Keratinocyte (primary cell): ENCODE measurements at regions not wholly inside any gene's neighbourhood (a gene's known extent, or its start where the extent isn't known, plus 50 kb on each side); places are given as distances from the start of the nearest gene placed in this dataset.

ENCODE experiments used
- DNase-seq: peaks from one replicate; pipeline ENCODE4 v3.0.0-alpha.2; 2011; ENCODE audit warnings: low read depth, missing footprints, low spot score
- FAIRE-seq: peaks from 2 replicates; lab custom pipeline; 2011; peaks lifted over from hg19 to GRCh38; lab: Jason Lieb, UNC
- H2AFZ ChIP-seq: 2 replicates; pipeline ENCODE4 v1.6.0; 2012; ENCODE audit warnings: low read length, control low read depth, inconsistent platforms; ENCODE audit not compliant: control insufficient read depth
- H3K27ac ChIP-seq: 2 replicates; pipeline ENCODE4 v1.5.1; 2011; ENCODE audit warnings: low read length; ENCODE audit not compliant: control insufficient read depth, insufficient read depth
- H3K27me3 ChIP-seq: 3 replicates; pipeline ENCODE4 v1.6.0; 2011; ENCODE audit warnings: low read length; ENCODE audit not compliant: control insufficient read depth, insufficient read depth; ENCODE audit errors: extremely low read depth
- H3K36me3 ChIP-seq, 2 experiments: 2 replicates in 1 of 2; 3 replicates in 1 of 2; pipeline ENCODE4 v1.5.1; 2011; ENCODE audit warnings: low read length in 2 of 2, mild to moderate bottlenecking in 1 of 2; ENCODE audit not compliant: control insufficient read depth in 2 of 2, insufficient read depth in 2 of 2; ENCODE audit errors: extremely low read depth in 1 of 2
- H3K4me1 ChIP-seq: 3 replicates; pipeline ENCODE4 v1.5.1; 2011; ENCODE audit warnings: low read length; ENCODE audit not compliant: control insufficient read depth, insufficient read depth; ENCODE audit errors: extremely low read depth
- H3K4me2 ChIP-seq: 3 replicates; pipeline ENCODE4 v1.6.0; 2011; ENCODE audit warnings: low read depth, low read length; ENCODE audit not compliant: control insufficient read depth, insufficient read depth; ENCODE audit errors: extremely low read depth
- H3K4me3 ChIP-seq, 3 experiments: fragments of 200-600 bp in 1 of 3; sonication (generic) in 1 of 3; 2 replicates in 2 of 3; 3 replicates in 1 of 3; pipeline ENCODE4 v1.5.1; 2011 to 2016; ENCODE audit warnings: low read length in 3 of 3, mild to moderate bottlenecking in 3 of 3, control low read depth in 2 of 3, inconsistent platforms in 1 of 3, low read depth in 1 of 3, mixed read lengths in 1 of 3, mixed run types in 1 of 3, moderate library complexity in 1 of 3; ENCODE audit not compliant: control insufficient read depth in 2 of 3, insufficient read depth in 2 of 3; ENCODE audit errors: extremely low read depth in 1 of 3
- H3K79me2 ChIP-seq: 2 replicates; pipeline ENCODE4 v1.6.0; 2012; ENCODE audit warnings: low read length; ENCODE audit not compliant: control insufficient read depth, insufficient read depth
- H3K9ac ChIP-seq: 3 replicates; pipeline ENCODE4 v1.6.0; 2011; ENCODE audit warnings: low read length; ENCODE audit not compliant: control insufficient read depth, insufficient read depth; ENCODE audit errors: extremely low read depth
- H3K9me1 ChIP-seq: 3 replicates; pipeline ENCODE4 v1.6.0; 2011; ENCODE audit warnings: low read length; ENCODE audit not compliant: control insufficient read depth, insufficient read depth; ENCODE audit errors: extremely low read depth
- H3K9me3 ChIP-seq: 2 replicates; pipeline ENCODE4 v1.5.1; 2012; ENCODE audit warnings: low read depth, low read length; ENCODE audit not compliant: control insufficient read depth
- H4K20me1 ChIP-seq: 3 replicates; pipeline ENCODE4 v1.6.0; 2011; ENCODE audit warnings: low read length; ENCODE audit not compliant: control insufficient read depth, insufficient read depth; ENCODE audit errors: extremely low read depth
- EZH2 ChIP-seq: IDR thresholded peaks from one replicate; pipeline ENCODE4 v1.6.1; 2012; ENCODE audit warnings: inconsistent platforms, mild to moderate bottlenecking, low read length, moderate library complexity
- dilution Hi-C: fragments of 300-500 bp; cut with MboI; formaldehyde crosslinking; loops from one replicate; pipeline ENCODE4 v1.7.0; 2020; ENCODE audit warnings: low sequenced_read_pairs; ENCODE audit not compliant: extremely low pct_ligation_motif_present
- TF ChIP-seq, protein P1 (sequence below), 3 experiments: IDR thresholded peaks in 1 of 3; conservative IDR thresholded peaks in 1 of 3; optimal IDR thresholded peaks in 1 of 3; 2 replicates in 2 of 3; 3 replicates in 1 of 3; pipeline versions ENCODE3 to v1.5.1; 2011; ENCODE audit warnings: low read length in 3 of 3, mild to moderate bottlenecking in 3 of 3, moderate library complexity in 2 of 3, control low read depth in 1 of 3, inconsistent platforms in 1 of 3; ENCODE audit not compliant: insufficient read depth in 2 of 3; ENCODE audit errors: extremely low read depth in 1 of 3

DNA sequence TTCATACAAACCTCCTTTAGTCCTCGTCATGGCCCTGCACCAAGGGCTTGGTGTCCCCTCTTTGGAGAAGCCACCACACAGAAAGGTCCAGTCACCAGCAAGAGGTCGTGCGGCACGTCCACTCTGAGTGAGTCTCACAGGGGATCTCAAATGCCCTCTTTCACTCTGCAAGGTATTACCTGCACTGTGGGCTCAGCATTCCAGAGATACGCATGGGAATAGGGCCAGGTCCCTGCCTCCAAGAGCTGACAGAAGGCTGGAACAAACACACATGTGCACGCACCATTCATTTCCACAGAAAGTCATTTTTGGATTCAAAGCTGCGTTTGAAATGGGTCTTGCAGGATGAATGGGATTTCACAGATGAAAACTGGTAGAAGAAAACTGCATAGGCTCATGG lies 50.4 kb upstream of the TJP1 start:
- DNase-seq (no peak), FAIRE-seq (no peak)
- Histone ChIP-seq H3K36me3 (no peaks in the 10 kb centered on the region), H3K27ac (no peak overlapping the region), H4K20me1 (no peaks in the 10 kb centered on the region), H3K9me1 (no peaks in the 10 kb centered on the region), H2AFZ (no peak overlapping the region), H3K27me3 (no peaks in the 10 kb centered on the region), H3K4me1 (peaks cover 3% of the 10 kb centered on the region), H3K79me2 (no peaks in the 10 kb centered on the region), H3K9me3 (no peaks in the 10 kb centered on the region), H3K4me2 (no peak overlapping the region), H3K4me3 (no peak overlapping the region), H3K9ac (no peak overlapping the region)
- TF ChIP-seq EZH2: no peak
- TF ChIP-seq, protein P1, sequence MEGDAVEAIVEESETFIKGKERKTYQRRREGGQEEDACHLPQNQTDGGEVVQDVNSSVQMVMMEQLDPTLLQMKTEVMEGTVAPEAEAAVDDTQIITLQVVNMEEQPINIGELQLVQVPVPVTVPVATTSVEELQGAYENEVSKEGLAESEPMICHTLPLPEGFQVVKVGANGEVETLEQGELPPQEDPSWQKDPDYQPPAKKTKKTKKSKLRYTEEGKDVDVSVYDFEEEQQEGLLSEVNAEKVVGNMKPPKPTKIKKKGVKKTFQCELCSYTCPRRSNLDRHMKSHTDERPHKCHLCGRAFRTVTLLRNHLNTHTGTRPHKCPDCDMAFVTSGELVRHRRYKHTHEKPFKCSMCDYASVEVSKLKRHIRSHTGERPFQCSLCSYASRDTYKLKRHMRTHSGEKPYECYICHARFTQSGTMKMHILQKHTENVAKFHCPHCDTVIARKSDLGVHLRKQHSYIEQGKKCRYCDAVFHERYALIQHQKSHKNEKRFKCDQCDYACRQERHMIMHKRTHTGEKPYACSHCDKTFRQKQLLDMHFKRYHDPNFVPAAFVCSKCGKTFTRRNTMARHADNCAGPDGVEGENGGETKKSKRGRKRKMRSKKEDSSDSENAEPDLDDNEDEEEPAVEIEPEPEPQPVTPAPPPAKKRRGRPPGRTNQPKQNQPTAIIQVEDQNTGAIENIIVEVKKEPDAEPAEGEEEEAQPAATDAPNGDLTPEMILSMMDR (optimal IDR thresholded peaks at IDR 0.05 in 1 of 3, IDR thresholded peaks at IDR 0.05 in 1 of 3, conservative IDR thresholded peaks at IDR 0.05 in 1 of 3; ENCODE audit: extremely low read depth in 1 of 3, insufficient read depth in 2 of 3, low read length in 3 of 3): no peak
- dilution Hi-C loops: no loop called here
